Mesendoderm (in vitro differentiated cells): ENCODE measurements at regions not wholly inside any gene's neighbourhood (a gene's known extent, or its start where the extent isn't known, plus 50 kb on each side); places are given as distances from the start of the nearest gene placed in this dataset.
"Not testable (repeated sequence)": the region's sequence is repeated elsewhere in the genome, so short reads cannot be mapped to it uniquely, and the experiment has no call there.

Experiments used
- DNase-seq: peaks from one replicate; pipeline ENCODE4 v3.0.0; 2013
- H2AK5ac ChIP-seq: 2 replicates; pipeline ENCODE4 v1.6.1; 2013; ENCODE audit warnings: low read length, inconsistent platforms
- H2BK120ac ChIP-seq: 2 replicates; pipeline ENCODE4 v1.6.1; 2013; ENCODE audit warnings: low read depth, mild to moderate bottlenecking, low read length, moderate library complexity, mixed read lengths
- H2BK15ac ChIP-seq: replicated peaks from 2 replicates; pipeline ENCODE4 v1.6.1; 2013; ENCODE audit warnings: low read depth, mild to moderate bottlenecking, moderate library complexity
- H2BK5ac ChIP-seq: 2 replicates; pipeline ENCODE4 v1.6.1; 2013; ENCODE audit warnings: low read length, inconsistent platforms
- H3K18ac ChIP-seq: 2 replicates; pipeline ENCODE4 v1.6.1; 2013; ENCODE audit warnings: mild to moderate bottlenecking, low read length, mixed read lengths
- H3K23ac ChIP-seq: one replicate; pipeline ENCODE4 v1.6.1; 2013; ENCODE audit warnings: low read length
- H3K27ac ChIP-seq: 2 replicates; pipeline ENCODE4 v1.5.1; 2013; ENCODE audit warnings: low read depth, mild to moderate bottlenecking, inconsistent platforms, low read length, moderate library complexity
- H3K27me3 ChIP-seq: 2 replicates; pipeline ENCODE4 v1.6.1; 2013; ENCODE audit warnings: low read length, control low read depth, mild to moderate bottlenecking, inconsistent platforms; ENCODE audit not compliant: insufficient read depth, poor library complexity
- H3K36me3 ChIP-seq: 2 replicates; pipeline ENCODE4 v1.6.1; 2013; ENCODE audit warnings: low read length, inconsistent platforms; ENCODE audit not compliant: control insufficient read depth, insufficient read depth
- H3K4ac ChIP-seq: one replicate; pipeline ENCODE4 v1.6.1; 2013; ENCODE audit warnings: low read depth, mild to moderate bottlenecking, low read length, moderate library complexity
- H3K4me1 ChIP-seq: 2 replicates; pipeline ENCODE4 v1.6.1; 2013; ENCODE audit warnings: low read depth, low read length, inconsistent platforms; ENCODE audit not compliant: control insufficient read depth
- H3K4me2 ChIP-seq: 2 replicates; pipeline ENCODE4 v1.6.1; 2013; ENCODE audit warnings: low read length
- H3K4me3 ChIP-seq: 2 replicates; pipeline ENCODE4 v1.5.1; 2013; ENCODE audit warnings: mild to moderate bottlenecking, low read length
- H3K56ac ChIP-seq: one replicate; pipeline ENCODE4 v1.6.1; 2013; ENCODE audit warnings: low read length
- H3K79me1 ChIP-seq: 2 replicates; pipeline ENCODE4 v1.6.1; 2013; ENCODE audit warnings: low read length, inconsistent platforms
- H3K79me2 ChIP-seq: 2 replicates; pipeline ENCODE4 v1.6.1; 2013; ENCODE audit warnings: mild to moderate bottlenecking, low read length; ENCODE audit not compliant: control insufficient read depth, insufficient read depth
- H3K9ac ChIP-seq: 2 replicates; pipeline ENCODE4 v1.6.1; 2013; ENCODE audit warnings: low read length, inconsistent platforms
- H4K5ac ChIP-seq: one replicate; pipeline ENCODE4 v1.6.1; 2013; ENCODE audit warnings: low read length
- H4K8ac ChIP-seq: one replicate; pipeline ENCODE4 v1.6.1; 2013; ENCODE audit warnings: low read depth, mild to moderate bottlenecking, control low read depth, low read length, moderate library complexity
- WGBS: extraction: QIAGEN DNeasy Blood & Tissue Kit; methylation state at CpG from one replicate; pipeline ENCODE4 v1.1.7; 2013; ENCODE audit warnings: low lambda C conversion rate, missing lambda C conversion rate; ENCODE audit not compliant: insufficient coverage; ENCODE audit errors: extremely low coverage; 5-methylcytosine and 5-hydroxymethylcytosine counted together

DNA sequence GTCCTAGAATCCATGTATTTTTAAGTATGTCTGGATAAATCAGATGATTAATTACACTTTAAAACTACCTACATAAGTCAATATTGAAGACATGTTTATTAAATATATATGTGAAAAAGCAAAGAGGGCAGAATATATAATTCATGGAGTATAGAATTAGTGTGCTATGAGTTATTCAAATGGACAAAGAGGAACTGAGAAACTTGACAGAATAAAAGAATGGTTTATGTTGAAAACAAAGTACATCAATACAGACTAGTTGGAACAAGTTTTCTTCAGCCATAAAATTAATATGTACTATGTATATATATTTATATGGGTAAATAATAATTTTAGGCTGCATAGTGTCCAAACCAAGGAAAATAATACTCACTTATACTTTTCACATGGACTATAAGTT is 173.5 kb downstream of the NPFFR2 start:
- Histone ChIP-seq H3K4me3 (no peak overlapping the region), H2AK5ac (no peak overlapping the region), H3K79me2 (no peaks in the 10 kb centered on the region), H3K36me3 (no peaks in the 10 kb centered on the region), H3K9ac (no peak overlapping the region), H3K27me3 (no peaks in the 10 kb centered on the region), H2BK120ac (no peak overlapping the region), H4K8ac (no peak overlapping the region), H3K4me1 (no peaks in the 10 kb centered on the region), H3K79me1 (no peaks in the 10 kb centered on the region), H3K56ac (no peak overlapping the region), H2BK5ac (no peak overlapping the region), H4K5ac (no peak overlapping the region), H3K4me2 (no peak overlapping the region), H3K27ac (no peak overlapping the region), H3K18ac (no peak overlapping the region), H3K4ac (no peak overlapping the region), H3K23ac (no peak overlapping the region), H2BK15ac (no peak overlapping the region)
- DNase-seq = no peak

DNA sequence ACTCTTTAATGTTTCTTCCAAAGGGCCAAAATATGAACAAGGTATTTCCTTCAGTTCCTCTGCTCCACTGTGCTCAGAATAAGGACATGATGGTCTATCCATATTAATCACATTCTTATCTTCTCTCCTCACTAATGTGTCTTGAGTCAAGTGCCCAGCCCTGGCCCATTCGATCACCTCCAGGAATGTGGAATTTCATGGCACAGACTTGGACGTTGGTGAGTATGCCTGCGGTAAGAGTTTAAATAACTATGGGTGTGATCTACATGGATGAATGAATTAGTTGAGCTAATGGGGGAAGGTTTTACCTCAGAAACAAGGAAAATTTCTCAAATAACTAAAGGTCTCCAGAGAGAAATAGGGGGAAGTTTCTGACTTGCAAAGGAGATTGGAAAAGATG is 174.0 kb downstream of the NPFFR2 start:
- Histone ChIP-seq H3K79me2 (no peaks in the 10 kb centered on the region), H4K8ac (no peak overlapping the region), H3K4me2 (no peak overlapping the region), H2BK120ac (no peak overlapping the region), H3K23ac (no peak overlapping the region), H3K18ac (no peak overlapping the region), H3K56ac (no peak overlapping the region), H2AK5ac (no peak overlapping the region), H3K4me1 (no peaks in the 10 kb centered on the region), H3K27ac (no peak overlapping the region), H3K4ac (no peak overlapping the region), H2BK5ac (no peak overlapping the region), H3K27me3 (no peaks in the 10 kb centered on the region), H3K4me3 (no peak overlapping the region), H3K9ac (no peak overlapping the region), H2BK15ac (no peak overlapping the region), H4K5ac (no peak overlapping the region), H3K79me1 (no peaks in the 10 kb centered on the region), H3K36me3 (no peaks in the 10 kb centered on the region)
- DNase-seq = no peak
- no CpG with 5 or more reads among the region's 3 CpGs for whole genome bisulfite sequencing

DNA sequence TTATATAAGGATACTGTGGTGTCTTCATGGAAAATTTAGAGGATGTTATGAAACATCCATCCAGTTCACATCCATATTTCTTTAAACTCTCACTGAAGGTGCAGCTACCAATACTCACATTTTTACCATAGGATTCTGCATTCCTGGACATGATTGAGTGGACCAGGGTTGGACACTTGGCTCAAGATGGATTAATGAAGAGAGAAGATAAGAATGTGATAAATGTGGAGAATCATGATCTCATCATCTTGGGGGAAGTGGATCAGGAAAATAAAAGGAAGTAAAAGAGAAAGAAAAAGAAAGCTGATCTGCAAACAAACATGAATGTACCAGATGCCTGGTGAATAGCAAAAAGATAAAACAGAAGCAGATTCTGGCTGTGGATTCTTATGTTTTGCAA is 175.4 kb downstream of the NPFFR2 start:
- Histone ChIP-seq H3K18ac (no peak overlapping the region), H3K23ac (no peak overlapping the region), H3K27ac (no peak overlapping the region), H3K4me3 (no peak overlapping the region), H3K36me3 (no peaks in the 10 kb centered on the region), H2BK15ac (no peak overlapping the region), H3K4ac (no peak overlapping the region), H3K4me1 (no peaks in the 10 kb centered on the region), H3K56ac (no peak overlapping the region), H4K8ac (no peak overlapping the region), H3K27me3 (no peaks in the 10 kb centered on the region), H2AK5ac (no peak overlapping the region), H2BK120ac (no peak overlapping the region), H3K79me2 (no peaks in the 10 kb centered on the region), H3K9ac (no peak overlapping the region), H4K5ac (no peak overlapping the region), H3K79me1 (no peaks in the 10 kb centered on the region), H2BK5ac (no peak overlapping the region), H3K4me2 (no peak overlapping the region)
- no peak for DNase-seq

DNA sequence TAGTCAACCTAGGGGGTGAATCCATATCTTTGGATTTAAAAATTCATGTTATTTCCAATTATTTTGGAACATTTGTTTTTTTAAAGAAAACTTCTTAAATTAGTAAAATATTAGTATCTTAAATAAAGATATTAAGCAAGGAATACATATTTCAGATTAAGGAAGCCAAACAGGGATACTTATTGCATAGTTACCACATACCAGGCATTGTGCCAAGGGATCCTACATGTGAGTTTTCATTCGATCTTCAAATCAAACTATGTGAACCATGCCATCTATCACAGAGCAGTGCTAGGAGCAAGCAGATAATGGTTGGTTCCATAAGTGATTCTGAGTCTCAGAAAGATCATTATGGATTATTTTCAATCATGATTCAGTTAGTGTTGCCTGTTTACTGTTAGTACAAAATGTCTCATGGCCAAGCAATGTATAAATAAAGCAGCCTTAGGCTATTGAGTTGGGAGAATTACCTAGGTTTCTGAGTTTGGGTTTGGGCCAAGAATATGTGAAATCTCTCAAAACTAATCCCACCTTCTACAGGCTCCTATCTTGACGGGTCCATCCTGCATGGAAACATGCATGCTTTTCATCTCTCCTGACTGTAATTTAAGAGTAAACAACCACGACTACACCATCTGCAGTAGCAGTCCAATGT is 176.7 kb downstream of the NPFFR2 start:
- Histone ChIP-seq H3K4me1 (no peaks in the 10 kb centered on the region), H3K23ac (no peak overlapping the region)

DNA sequence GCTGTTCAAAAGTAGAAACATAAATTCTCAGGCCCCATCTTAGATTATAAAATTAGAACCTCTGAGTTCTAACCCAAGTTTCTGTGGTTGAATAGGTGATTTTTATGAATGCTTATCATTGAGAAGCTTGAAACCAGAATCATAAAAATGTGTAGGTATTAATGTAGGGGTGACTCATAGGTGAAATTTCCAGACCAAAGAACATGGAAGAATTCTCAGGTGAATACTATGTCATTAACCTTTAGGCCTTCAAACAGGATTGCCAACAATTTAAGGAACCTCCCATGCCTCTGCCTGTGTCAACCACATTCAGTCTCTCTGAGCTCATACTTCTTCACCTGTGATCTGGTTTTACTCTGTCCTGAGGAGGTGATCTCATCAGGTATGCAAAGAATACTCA is 177.8 kb downstream of the NPFFR2 start:
- H3K23ac ChIP-seq = no peak overlapping the region
- no peak overlapping the region for H3K4me2 ChIP-seq
- H4K5ac ChIP-seq = no peak overlapping the region
- no peak overlapping the region for H2BK5ac ChIP-seq
- no peak overlapping the region for H3K27ac ChIP-seq
- H3K56ac ChIP-seq = no peak overlapping the region
- no peak overlapping the region for H3K18ac ChIP-seq
- H3K27me3 ChIP-seq = no peaks in the 10 kb centered on the region
- H4K8ac ChIP-seq = no peak overlapping the region
- peak; percentile 70 for DNase-seq
- H3K36me3 ChIP-seq = no peaks in the 10 kb centered on the region
- H3K4me1 ChIP-seq = no peaks in the 10 kb centered on the region
- no peaks in the 10 kb centered on the region for H3K79me1 ChIP-seq
- no peak overlapping the region for H3K4ac ChIP-seq
- H3K79me2 ChIP-seq = no peaks in the 10 kb centered on the region
- H3K9ac ChIP-seq = no peak overlapping the region
- no peak overlapping the region for H2BK15ac ChIP-seq
- no peak overlapping the region for H2AK5ac ChIP-seq
- no peak overlapping the region for H2BK120ac ChIP-seq
- no peak overlapping the region for H3K4me3 ChIP-seq

More for the DNA sequence above, 176.7 kb downstream of the NPFFR2 start:
- WGBS = no CpG with 5 or more reads among the region's 3 CpGs
- no peak overlapping the region for H2BK15ac ChIP-seq
- H4K8ac ChIP-seq = no peak overlapping the region
- H3K18ac ChIP-seq = no peak overlapping the region
- no peak overlapping the region for H3K27ac ChIP-seq
- H3K56ac ChIP-seq = no peak overlapping the region
- H3K36me3 ChIP-seq = no peaks in the 10 kb centered on the region
- no peaks in the 10 kb centered on the region for H3K79me2 ChIP-seq
- no peak overlapping the region for H4K5ac ChIP-seq
- no peak overlapping the region for H3K9ac ChIP-seq
- H3K4me2 ChIP-seq = no peak overlapping the region
- no peaks in the 10 kb centered on the region for H3K79me1 ChIP-seq
- H3K4me3 ChIP-seq = no peak overlapping the region
- no peak overlapping the region for H2BK5ac ChIP-seq
- no peak overlapping the region for H3K4ac ChIP-seq
- H2AK5ac ChIP-seq = no peak overlapping the region
- H2BK120ac ChIP-seq = no peak overlapping the region
- H3K27me3 ChIP-seq = no peaks in the 10 kb centered on the region
- DNase-seq = no peak

DNA sequence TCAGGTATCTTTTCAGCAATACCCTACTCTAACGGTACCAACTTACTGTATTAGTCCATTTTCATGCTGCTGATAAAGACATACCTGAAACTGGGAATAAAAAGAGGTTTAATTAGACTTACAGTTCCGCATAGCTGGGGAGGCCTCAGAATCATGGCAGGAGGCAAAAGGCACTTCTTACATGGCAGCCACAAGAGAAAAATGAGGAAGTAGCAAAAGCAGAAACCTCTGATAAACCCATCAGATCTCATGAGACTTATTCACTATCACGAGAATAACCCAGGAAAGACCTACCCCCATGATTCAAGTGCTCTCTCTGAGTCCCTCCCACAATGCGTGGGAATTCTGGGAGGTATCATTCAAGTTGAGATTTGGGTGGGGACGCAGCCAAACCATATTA is 182.0 kb downstream of the NPFFR2 start:
- not testable (repeated sequence) for H3K4ac ChIP-seq, H4K8ac ChIP-seq, H3K79me1 ChIP-seq, H3K4me1 ChIP-seq, H3K36me3 ChIP-seq, H3K4me3 ChIP-seq, DNase-seq, H3K56ac ChIP-seq, H2AK5ac ChIP-seq, H2BK15ac ChIP-seq, H2BK5ac ChIP-seq, H2BK120ac ChIP-seq, H3K27ac ChIP-seq, H3K79me2 ChIP-seq, H3K23ac ChIP-seq, H4K5ac ChIP-seq, H3K4me2 ChIP-seq, H3K27me3 ChIP-seq, H3K18ac ChIP-seq, H3K9ac ChIP-seq
- no CpG with 5 or more reads among the region's 5 CpGs for WGBS
